ENCODE measurements at regions not wholly inside any gene's neighbourhood (a gene's known extent, or its start where the extent isn't known, plus 50 kb on each side); places are given as distances from the start of the nearest gene placed in this dataset.

GRCh38 chr4:12495211-12495610, 988.9 kb downstream of the RAB28 start:
- TF ChIP-seq CTCF (IDR thresholded peaks at IDR 0.05) (no peak), POLR2A (IDR thresholded peaks at IDR 0.05) (no peak)

Measured in right lobe of liver (tissue), 4 donors.